Esophagus muscularis mucosa (tissue), 4 donors: ENCODE measurements at regions not wholly inside any gene's neighbourhood (a gene's known extent, or its start where the extent isn't known, plus 50 kb on each side); places are given as distances from the start of the nearest gene placed in this dataset.

Source experiments
- DNase-seq: peaks from one replicate; pipeline ENCODE4 v3.0.0-alpha.2; 2017; ENCODE audit errors: extremely low spot score
- H3K27ac ChIP-seq, 4 donors: fragments of 200-600 bp; sonication (generic); replicated peaks in 1 of 4; 1 replicate in 3 of 4; 2 replicates in 1 of 4; pipeline ENCODE4 v1.5.1; 2016 to 2019; ENCODE audit warnings: mild to moderate bottlenecking in 1 of 4
- H3K27me3 ChIP-seq, 4 donors: fragments of 200-600 bp; sonication (generic); one replicate each; pipeline versions ENCODE4 v1.5.1 to v1.6.0; 2016 to 2019
- H3K36me3 ChIP-seq, 4 donors: fragments of 200-600 bp; sonication (generic); one replicate each; pipeline ENCODE4 v1.5.1; 2016 to 2019
- H3K4me1 ChIP-seq, 4 donors: fragments of 200-600 bp; sonication (generic); one replicate each; pipeline ENCODE4 v1.5.1; 2016 to 2019
- H3K4me3 ChIP-seq, 4 donors: fragments of 200-600 bp; sonication (generic); 1 replicate in 2 of 4; 2 replicates in 2 of 4; pipeline ENCODE4 v1.5.1; 2016 to 2019; ENCODE audit warnings: mild to moderate bottlenecking in 4 of 4, moderate library complexity in 1 of 4
- H3K9me3 ChIP-seq, 4 donors: fragments of 200-600 bp; sonication (generic); 1 replicate in 3 of 4; 2 replicates in 1 of 4; pipeline ENCODE4 v1.5.1; 2016 to 2019
- CTCF ChIP-seq, 3 experiments: fragments of 200-600 bp in 2 of 3; fragments of 450-650 bp in 1 of 3; sonication (generic) in 2 of 3; IDR thresholded peaks; one replicate each; pipeline ENCODE4 v1.5.1; 2017 to 2019; ENCODE audit warnings: antibody characterized with exemption in 3 of 3, mild to moderate bottlenecking in 2 of 3, moderate library complexity in 1 of 3
- EP300 ChIP-seq: sonication (generic); formaldehyde crosslinking; IDR thresholded peaks from one replicate; pipeline ENCODE4 v1.6.1; 2017; ENCODE audit warnings: antibody characterized with exemption
- POLR2A ChIP-seq: fragments of 450-650 bp; IDR thresholded peaks from one replicate; pipeline ENCODE4 v1.6.1; 2017; ENCODE audit warnings: antibody characterized with exemption, moderate library complexity, mild to moderate bottlenecking, low read depth
- POLR2AphosphoS5 ChIP-seq, 2 donors: sonication (generic); formaldehyde crosslinking; IDR thresholded peaks; one replicate each; pipeline ENCODE4 v1.6.1; 2017; ENCODE audit warnings: antibody characterized with exemption in 2 of 2
- WGBS: methylation state at CpG from one replicate; pipeline ENCODE4 v1.1.5; 2018; 5-methylcytosine and 5-hydroxymethylcytosine counted together
- intact Hi-C: fragments of 100-400 bp; cut with DNase I; formaldehyde crosslinking; loops from one replicate; pipeline ENCODE4 v1.15.1; 2023

DNA sequence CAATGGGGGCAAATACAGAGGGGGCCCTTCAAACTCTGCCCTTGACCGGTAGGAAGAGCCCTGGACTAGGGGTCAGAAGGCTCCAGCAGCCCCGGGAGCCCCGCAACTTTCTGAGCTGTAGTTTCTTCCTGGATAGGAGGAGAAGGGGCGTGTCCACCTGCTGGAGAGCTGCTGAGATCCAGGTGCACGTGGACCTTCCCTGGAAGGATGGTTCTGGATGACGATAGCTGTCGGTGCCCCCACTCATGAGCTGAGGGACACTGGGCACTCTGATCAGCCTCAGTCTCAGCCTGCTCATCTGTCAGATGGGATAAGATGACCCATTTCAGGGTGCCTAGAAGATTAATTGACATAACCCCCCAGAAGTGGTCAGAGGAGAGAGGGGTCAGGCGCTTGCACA lies 125.2 kb upstream of the HDAC4 start:
- no peak overlapping the region for H3K4me3 ChIP-seq
- H3K36me3 ChIP-seq = no peaks in the 10 kb centered on the region
- H3K4me1 ChIP-seq = no peaks in the 10 kb centered on the region
- intact Hi-C loops = no loop called here
- no peaks in the 10 kb centered on the region for H3K27me3 ChIP-seq
- H3K27ac ChIP-seq = no peak overlapping the region
- DNase-seq = no peak
- 86% methylated on average over 8 of the region's 8 CpGs for WGBS
- peaks cover 0 to 8% (median 0%) of the 10 kb centered on the region in 4 donors for H3K9me3 ChIP-seq
- no peak for TF ChIP-seq POLR2A
- no peak for TF ChIP-seq EP300
- TF ChIP-seq CTCF (IDR thresholded peaks at IDR 0.05) = no peak
- TF ChIP-seq POLR2AphosphoS5 (IDR thresholded peaks at IDR 0.05) = no peak

- WGBS = 63% methylated on average over 2 of the region's 2 CpGs
- H3K4me3 ChIP-seq = no peak overlapping the region
- H3K27ac ChIP-seq = no peak overlapping the region
- intact Hi-C loops = no loop called here
- no peak for DNase-seq
- no peaks in the 10 kb centered on the region for H3K27me3 ChIP-seq
- no peak for TF ChIP-seq POLR2AphosphoS5 (IDR thresholded peaks at IDR 0.05)
- TF ChIP-seq CTCF (IDR thresholded peaks at IDR 0.05) = no peak
- no peak for TF ChIP-seq POLR2A
- no peak for TF ChIP-seq EP300
- H3K9me3 ChIP-seq = no peaks in the 10 kb centered on the region
- H3K36me3 ChIP-seq = no peaks in the 10 kb centered on the region
- H3K4me1 ChIP-seq = peaks cover 0 to 6% (median under 1%) of the 10 kb centered on the region in 4 donors
Measured at GRCh38 chr2:239523954-239524330, 123.1 kb upstream of the HDAC4 start.

GRCh38 chr2:239523147-239523953 lies 122.5 kb upstream of the HDAC4 start:
- H3K9me3 ChIP-seq = no peaks in the 10 kb centered on the region
- no peak for DNase-seq
- 70% methylated on average over 7 of the region's 15 CpGs for WGBS
- H3K27me3 ChIP-seq = no peaks in the 10 kb centered on the region
- no peak for TF ChIP-seq POLR2AphosphoS5 (IDR thresholded peaks at IDR 0.05)
- TF ChIP-seq CTCF (IDR thresholded peaks at IDR 0.05) = no peak
- no peak for TF ChIP-seq EP300
- TF ChIP-seq POLR2A = no peak
- no peak overlapping the region for H3K4me3 ChIP-seq
- H3K4me1 ChIP-seq = peaks cover 0 to 10% (median 2%) of the 10 kb centered on the region in 4 donors
- H3K27ac ChIP-seq = no peak overlapping the region
- no peaks in the 10 kb centered on the region for H3K36me3 ChIP-seq
- intact Hi-C loops = no loop called here

- Histone ChIP-seq H3K9me3 (no peaks in the 10 kb centered on the region), H3K27me3 (no peaks in the 10 kb centered on the region), H3K4me1 (peaks cover 0 to 10% (median 2%) of the 10 kb centered on the region in 4 donors), H3K4me3 (no peak overlapping the region), H3K27ac (no peak overlapping the region), H3K36me3 (no peaks in the 10 kb centered on the region)
- intact Hi-C loops = no loop called here
- TF ChIP-seq EP300 (no peak), POLR2A (no peak)
- no peak for DNase-seq
- 80% methylated on average over 4 of the region's 12 CpGs for WGBS
Measured at GRCh38 chr2:239522740-239523119, 121.9 kb upstream of the HDAC4 start.

GRCh38 chr2:239522002-239522739 lies 121.4 kb upstream of the HDAC4 start:
- 90% methylated on average over 14 of the region's 15 CpGs for WGBS
- Histone ChIP-seq H3K36me3 (no peaks in the 10 kb centered on the region), H3K27ac (no peak overlapping the region), H3K9me3 (no peaks in the 10 kb centered on the region), H3K4me1 (peaks cover 0 to 10% (median 2%) of the 10 kb centered on the region in 4 donors), H3K27me3 (no peaks in the 10 kb centered on the region), H3K4me3 (no peak overlapping the region)
- TF ChIP-seq EP300 (no peak), CTCF (IDR thresholded peaks at IDR 0.05) (no peak), POLR2AphosphoS5 (IDR thresholded peaks at IDR 0.05) (no peak)
- intact Hi-C loops = no loop called here
- no peak for DNase-seq
